CD4-positive, alpha-beta T cell treated with Interleukin-6 for 4 hours (primary cell): ENCODE measurements at regions not wholly inside any gene's neighbourhood (a gene's known extent, or its start where the extent isn't known, plus 50 kb on each side); places are given as distances from the start of the nearest gene placed in this dataset.

Experiments used
- DNase-seq: peaks from one replicate; pipeline ENCODE4 v3.0.0-alpha.2; 2020; ENCODE audit warnings: mixed read lengths

GRCh38 chr7:21099432-21099831 lies 312.7 kb upstream of the SP8 start:
- DNase-seq = no peak

DNA sequence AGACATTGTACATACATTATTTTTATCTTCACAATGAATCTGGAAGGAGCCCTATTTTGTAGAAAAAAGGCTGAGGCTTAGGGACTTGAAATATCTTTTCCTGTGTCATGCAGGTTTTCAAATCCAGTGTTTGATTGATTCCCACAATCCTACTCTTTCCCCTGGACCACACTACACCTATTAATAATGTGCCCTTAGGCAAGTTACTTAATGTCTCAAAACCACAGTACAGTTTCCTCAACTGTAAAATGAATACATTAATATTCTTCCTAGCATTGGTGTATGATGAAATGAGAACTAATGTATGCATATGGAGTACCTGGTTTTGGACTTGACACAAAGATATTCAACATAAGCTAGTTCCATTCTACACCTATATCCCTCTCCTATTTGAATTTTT lies 313.3 kb upstream of the SP8 start:
- DNase-seq = no peak

GRCh38 chr7:21101541-21101940 lies 314.9 kb upstream of the SP8 start:
- DNase-seq = no peak

DNA sequence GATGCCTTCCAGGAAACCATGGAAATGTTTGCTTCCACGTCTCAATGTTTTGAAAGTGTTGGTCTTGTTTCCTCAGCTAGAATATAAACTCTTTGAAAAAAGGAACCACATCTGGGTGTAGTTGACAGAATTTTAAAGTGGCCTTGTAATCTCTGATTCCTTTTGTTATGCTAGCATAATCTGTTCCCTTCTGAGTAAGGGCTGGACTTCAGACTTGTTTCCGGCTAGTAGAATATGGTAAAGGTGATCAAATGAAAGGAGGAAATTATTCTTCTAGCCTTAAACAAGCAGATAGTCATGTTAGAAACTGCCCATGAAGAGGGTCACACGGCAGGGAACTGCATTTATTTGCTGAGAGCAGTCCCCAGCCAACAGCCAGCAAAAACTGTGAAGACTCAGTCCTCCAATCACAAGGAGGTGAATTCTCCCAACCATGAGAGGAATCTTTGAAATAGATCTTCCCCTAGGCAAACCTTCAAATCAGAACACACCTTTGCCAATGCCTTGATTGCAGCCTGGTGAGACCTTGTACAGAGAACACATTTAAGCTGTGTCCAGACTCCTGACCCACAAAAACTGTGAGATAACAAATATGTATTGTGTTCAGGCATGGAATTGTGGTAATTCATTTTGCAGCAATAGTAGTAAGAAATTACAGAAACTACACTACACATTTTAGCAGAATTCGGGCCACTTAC lies 316.9 kb upstream of the SP8 start:
- no peak for DNase-seq

- DNase-seq = no peak
These were observed 317.4 kb upstream of the SP8 start for GRCh38 chr7:21104124-21104500.

DNA sequence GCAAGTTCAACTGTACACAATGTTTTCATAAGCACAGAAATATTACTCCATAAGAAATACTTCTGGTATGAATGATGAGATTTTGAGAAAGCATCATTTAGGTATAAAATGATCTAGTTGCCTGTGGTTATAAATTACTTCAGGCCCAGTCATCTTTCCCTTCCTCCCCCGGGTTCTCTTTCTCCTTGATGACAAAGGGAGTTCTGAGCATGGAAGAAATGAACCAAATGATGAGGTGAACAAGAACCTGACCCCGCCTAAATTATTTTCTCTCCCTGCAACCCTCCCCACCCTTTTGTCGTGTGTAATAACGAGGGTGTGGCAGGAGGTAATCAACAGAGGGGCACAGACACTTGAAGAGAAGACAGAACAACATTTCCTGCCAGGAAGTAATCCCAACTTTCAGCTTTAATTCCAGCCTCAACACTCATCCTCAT lies 319.6 kb upstream of the SP8 start:
- no peak for DNase-seq

DNA sequence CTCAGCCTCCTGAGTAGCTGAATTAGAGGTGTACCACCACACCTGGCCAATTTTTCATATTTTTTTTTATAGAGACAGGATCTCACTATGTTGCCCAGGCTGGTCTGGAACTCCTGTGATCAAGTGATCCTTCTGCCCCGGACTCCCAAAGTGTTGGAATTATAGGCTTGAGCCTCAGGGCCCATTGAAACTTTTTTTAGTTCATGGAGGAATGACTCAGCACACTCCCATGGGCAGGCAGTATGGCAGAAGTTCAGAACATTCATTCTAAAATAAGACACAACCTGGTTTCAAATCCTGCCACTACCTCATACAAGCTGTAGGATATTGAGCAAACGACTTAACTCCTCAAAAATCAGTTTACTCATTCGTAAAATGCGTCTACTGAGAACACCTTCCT lies 320.4 kb upstream of the SP8 start:
- no peak for DNase-seq

- no peak for DNase-seq
These were observed 319.7 kb upstream of the SP4 start for GRCh38 chr7:21108182-21108581.

GRCh38 chr7:21113609-21114415 lies 314.1 kb upstream of the SP4 start:
- no peak for DNase-seq

DNA sequence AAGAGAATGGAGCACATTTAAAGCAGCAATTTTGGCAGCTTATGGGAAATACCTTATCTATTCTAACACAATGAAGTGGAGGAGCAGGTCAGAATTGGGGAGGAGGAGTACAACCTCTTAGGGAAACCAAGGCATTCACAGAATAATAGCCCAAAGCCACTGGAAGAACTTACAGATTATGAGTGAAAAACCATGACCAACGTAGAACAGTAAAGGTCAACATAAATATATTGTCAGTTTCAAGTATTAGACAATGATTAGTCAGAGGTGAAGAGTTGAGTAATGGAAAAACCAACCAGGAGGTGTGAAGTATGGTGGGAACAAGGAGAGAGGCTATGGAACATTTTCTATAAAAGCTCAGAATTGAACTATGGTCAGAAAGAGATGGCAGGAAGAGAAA lies 304.3 kb upstream of the SP4 start:
- DNase-seq = no peak

DNA sequence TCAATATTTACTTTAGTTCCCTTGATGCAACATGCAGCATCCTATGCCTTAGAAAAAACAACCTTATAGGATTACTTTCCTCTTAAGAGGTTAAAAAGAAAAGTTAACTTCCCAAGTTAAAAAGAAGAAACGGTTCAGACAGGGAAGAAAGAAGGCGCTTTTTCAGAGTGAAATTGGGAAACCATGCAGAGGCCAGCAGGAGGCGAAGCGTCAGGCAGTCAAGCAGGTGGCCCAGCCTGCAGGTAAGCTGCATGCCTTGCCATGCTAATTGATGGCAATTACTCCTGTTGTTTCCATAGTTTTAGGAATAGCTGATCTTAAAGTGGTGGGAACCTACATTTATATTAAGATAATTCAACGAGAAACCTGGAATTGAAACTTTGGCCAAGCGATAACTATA lies 302.6 kb upstream of the SP4 start:
- no peak for DNase-seq

DNA sequence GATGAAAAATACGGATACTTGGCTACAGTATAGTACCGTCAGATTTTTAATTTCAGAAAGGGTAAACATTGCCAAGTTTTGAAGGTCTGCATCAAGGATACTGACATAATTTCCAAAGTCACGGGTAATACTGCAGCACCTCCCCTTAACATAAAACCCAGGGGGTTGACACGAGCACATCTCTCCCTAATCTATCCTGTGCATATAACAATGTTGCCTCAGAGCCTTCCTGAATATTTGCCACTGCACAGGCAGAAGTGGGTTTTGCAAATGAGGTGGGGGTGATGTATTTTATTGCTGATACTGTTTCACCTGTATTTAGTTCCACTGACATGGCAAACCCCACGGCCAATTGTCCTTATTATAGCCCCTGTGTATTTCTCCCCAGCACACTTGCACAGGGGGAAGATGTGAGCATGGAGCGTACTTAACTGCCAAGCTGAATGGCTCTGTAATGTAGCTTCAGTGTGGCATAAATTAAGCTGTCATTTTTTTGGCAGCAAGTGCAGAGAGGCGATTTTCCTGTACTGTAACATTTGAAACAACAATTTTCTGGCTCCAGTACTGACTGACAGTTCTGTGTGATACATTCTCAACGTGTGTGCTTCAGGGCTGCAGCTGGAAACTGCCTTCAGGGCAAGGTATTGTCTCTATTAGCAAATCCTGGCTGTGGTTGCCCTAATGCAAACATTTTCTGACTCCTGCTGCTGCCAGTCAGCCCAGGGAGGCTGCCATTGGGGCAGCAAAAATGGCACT lies 299.6 kb upstream of the SP4 start:
- DNase-seq = no peak

DNA sequence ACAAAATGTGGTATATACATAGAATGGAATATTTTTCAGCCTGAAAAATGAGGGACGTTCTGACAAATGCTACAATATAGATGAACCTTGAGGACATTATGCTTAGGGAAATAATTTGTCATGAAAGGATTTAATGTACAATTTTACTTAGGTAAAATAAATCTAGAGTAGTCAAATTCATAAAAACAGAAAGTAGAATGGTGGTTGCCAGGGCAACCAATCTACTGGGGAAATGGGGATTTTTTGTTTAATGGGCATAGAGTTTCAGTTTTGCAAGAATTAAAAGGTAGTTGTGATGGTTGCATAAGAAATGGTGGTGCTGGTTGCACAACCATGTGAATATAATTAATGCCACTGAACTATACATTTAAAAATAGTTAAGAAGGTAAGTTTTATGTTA lies 296.0 kb upstream of the SP4 start:
- DNase-seq = no peak

- no peak for DNase-seq
These were observed 293.3 kb upstream of the SP4 start for GRCh38 chr7:21134631-21135030.

DNA sequence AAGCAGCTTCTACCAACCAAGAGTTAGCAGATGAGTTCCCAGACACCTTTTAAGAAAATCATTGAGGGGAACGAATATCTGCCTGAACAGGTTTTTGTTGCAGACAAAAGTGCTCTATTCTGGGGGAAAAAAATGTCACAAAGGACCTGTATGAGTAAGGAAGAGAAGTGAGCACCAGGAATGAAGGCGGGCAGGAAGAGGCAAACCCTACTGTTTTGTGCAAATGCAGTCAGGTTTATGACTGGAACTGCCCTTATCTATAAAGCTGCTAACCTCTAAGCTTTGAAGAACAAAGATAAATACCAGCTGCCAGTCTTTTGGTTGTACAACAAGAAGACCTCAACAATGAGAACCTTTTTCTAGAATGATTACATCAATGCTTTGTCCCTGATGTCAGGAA lies 292.4 kb upstream of the SP4 start:
- DNase-seq = no peak

GRCh38 chr7:21137640-21138039 lies 290.2 kb upstream of the SP4 start:
- DNase-seq = no peak

DNA sequence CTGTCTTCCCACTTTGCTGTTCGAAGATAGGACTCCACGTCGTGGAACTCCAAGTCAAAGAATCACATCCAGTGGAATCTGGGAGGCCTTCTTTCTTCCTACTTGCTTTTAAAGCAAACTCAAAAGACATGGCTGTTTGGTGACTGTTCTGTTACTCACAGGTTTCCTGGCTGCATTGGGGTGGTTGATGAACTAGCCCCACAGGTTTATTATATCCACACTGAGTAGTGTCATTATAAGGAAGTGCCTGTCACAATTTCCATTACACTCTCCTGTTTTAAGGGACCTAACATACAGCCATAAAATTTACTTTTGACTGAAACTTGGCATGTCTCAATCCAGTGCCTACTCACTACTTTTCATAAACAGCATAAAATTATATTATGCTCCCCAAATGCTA lies 287.3 kb upstream of the SP4 start:
- DNase-seq = no peak

DNA sequence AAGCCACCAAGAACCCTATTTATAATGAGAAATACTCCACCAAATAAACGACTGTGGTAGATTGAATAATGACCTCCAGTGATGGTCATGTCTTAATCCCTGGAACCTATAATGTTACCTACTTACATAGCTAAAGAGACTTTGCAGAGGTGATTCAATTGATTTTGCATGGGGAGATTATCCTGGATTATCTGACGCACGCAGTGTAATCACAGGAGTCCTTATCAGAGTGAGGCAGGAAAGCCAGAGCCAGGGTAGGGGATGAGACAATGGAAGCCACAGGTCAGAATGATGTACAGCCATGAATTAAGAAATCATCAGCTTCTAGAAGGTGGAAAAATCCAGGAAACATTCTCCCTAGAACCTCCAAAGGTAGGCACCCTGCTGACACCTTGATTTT lies 286.4 kb upstream of the SP4 start:
- no peak for DNase-seq

DNA sequence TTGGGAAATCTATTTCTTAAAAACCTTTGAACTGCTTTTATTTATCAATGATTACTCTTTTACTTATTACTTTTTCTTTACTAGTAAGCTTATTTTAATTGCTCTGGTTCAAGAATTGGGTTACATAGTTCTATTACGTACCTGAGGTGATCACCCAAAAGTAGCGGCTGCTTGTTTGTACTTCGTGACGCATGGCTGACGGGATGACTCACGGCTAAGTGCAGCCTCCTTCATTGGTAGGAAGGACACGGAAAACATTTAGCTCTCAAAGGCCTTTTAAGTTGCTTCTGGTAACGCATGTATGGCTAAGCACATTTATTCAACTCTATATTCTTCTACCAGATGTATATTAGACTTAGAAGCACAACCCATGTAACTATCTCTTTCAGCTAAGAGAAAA lies 285.8 kb upstream of the SP4 start:
- DNase-seq = no peak

DNA sequence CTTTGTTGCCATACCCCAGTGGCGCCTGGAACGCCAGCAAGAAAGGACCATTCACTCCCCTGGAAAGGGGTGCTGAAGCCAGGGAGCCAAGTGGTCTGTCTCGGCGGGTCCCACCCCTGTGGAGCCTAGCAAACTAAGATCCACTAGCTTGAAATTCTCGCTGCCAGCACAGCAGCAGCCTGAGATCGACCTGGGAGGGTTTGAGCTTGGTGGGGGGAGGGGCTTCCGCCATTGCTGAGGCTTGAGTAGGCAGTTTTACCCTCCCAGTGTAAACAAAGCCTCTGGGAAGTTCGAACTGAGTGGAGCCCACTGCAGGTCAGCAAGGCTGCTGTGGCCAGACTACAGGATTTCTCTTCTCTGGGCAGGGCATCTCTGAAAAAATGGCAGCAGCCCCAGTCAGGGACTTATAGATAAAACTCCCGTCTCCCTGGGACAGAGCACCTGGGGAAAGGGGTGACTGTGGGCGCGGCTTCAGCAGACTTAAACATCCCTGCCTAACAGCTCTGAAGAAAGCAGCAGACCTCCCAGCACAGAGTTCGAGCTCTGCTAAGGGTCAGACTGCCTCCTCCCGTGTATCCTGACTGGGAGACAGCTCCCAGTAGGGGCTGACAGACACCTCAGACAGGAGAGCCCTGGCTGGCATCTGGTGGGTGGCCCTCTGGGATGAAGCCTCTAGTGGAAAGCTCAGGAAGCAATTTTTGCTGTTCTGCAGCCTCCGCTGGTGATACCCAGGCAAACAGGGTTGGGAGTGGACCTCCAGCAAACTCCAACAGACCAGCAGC lies 281.1 kb upstream of the SP4 start:
- no peak for DNase-seq

DNA sequence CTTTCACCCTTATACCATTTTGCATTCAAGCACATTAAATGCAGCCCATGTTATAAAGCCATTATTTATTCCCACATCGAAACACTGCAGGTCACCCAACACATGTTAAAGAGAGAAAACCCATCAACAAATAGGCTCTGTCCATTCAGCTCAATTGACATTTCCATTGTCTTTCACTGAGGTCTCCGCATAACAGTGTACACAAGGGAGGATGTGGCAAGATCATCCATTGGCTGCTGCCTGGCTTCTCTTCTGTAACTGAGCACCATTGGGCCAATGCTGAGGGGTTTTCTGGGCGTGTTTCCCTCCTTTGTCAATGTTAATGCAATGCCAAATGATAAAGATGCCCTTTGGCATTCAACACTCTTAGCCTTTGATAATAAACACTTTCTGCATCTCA lies 278.1 kb upstream of the SP4 start:
- no peak for DNase-seq

DNA sequence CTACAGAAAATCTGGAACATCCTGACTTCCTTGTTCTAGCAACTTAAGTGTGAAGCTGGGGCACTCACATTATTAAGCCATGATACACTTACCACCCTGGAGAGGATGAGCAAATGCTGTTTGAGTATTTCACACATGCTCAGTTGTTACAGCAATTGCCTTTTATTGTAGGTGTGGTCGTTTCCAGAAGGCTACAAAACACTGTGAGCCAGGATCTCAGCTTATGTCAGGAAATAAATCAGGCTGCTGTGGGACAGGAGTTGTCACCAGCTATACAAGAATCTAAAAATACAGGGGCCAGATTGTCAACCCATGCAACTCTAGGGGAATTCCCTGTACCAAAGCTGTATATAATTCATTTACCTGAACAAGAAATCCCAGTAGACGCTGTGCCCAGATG lies 273.3 kb upstream of the SP4 start:
- no peak for DNase-seq

DNA sequence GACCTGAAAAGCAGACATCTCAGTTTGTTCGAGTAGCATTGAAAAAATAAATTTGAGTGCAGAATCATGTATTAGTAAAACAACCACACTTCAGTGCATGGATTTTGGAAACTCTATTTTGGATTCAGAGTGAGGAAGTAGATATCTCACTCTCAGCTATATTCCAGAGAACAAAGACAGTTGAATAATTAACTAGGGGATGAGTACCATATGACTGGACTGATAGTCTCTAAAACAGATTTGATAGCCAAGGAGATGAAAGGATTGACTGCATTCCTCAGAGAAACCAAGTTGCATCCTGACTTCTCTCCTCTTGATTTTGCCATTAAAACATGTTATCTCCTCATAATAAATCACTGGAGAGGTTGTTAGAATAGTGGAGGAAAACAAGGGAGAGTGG lies 268.4 kb upstream of the SP4 start:
- DNase-seq = no peak
